GM18511 (cell line): ENCODE measurements at regions not wholly inside any gene's neighbourhood (a gene's known extent, or its start where the extent isn't known, plus 50 kb on each side); places are given as distances from the start of the nearest gene placed in this dataset.

Experiments
- ATAC-seq: cut with Tn5 transposase; IDR thresholded peaks from one replicate; pipeline ENCODE4 v1.9.1; 2021; ENCODE audit warnings: mild to moderate bottlenecking, moderate library complexity; ENCODE audit not compliant: unreplicated experiment

GRCh38 chr2:19785867-19786266 is 115.9 kb downstream of the TTC32 start:
- ATAC-seq = no peak

GRCh38 chr2:19785447-19785846 is 116.3 kb downstream of the TTC32 start:
- no peak for ATAC-seq

- ATAC-seq = no peak
Observed at GRCh38 chr2:19784456-19784855, 117.3 kb downstream of the TTC32 start.

- ATAC-seq = no peak
Observed at GRCh38 chr2:19783935-19784334, 117.8 kb downstream of the TTC32 start.

GRCh38 chr2:19776941-19777514 is 124.8 kb downstream of the TTC32 start:
- ATAC-seq = no peak

- ATAC-seq = no peak
Observed at GRCh38 chr2:19775838-19776237, 125.9 kb downstream of the TTC32 start.

- no peak for ATAC-seq
Observed at GRCh38 chr2:19775315-19775714, 126.5 kb downstream of the TTC32 start.

GRCh38 chr2:19774805-19775176 is 127.0 kb downstream of the TTC32 start:
- no peak for ATAC-seq

GRCh38 chr2:19772981-19773380 is 128.8 kb downstream of the TTC32 start:
- no peak for ATAC-seq

GRCh38 chr2:19769513-19769912 is 132.3 kb downstream of the TTC32 start:
- ATAC-seq = no peak

- ATAC-seq = no peak
Observed at GRCh38 chr2:19767899-19768298, 133.9 kb downstream of the TTC32 start.

- ATAC-seq = no peak
Observed at GRCh38 chr2:19764998-19765397, 136.8 kb downstream of the TTC32 start.

GRCh38 chr2:19763731-19764130 is 138.1 kb downstream of the TTC32 start:
- no peak for ATAC-seq

- no peak for ATAC-seq
Observed at GRCh38 chr2:19762959-19763605, 138.7 kb downstream of the TTC32 start.

- ATAC-seq = no peak
Observed at GRCh38 chr2:19762142-19762541, 139.6 kb downstream of the TTC32 start.

GRCh38 chr2:19759880-19760279 is 141.9 kb downstream of the TTC32 start:
- no peak for ATAC-seq

GRCh38 chr2:19758658-19759057 is 143.1 kb downstream of the TTC32 start:
- ATAC-seq = no peak

GRCh38 chr2:19757586-19757985 is 144.2 kb downstream of the TTC32 start:
- ATAC-seq = no peak

GRCh38 chr2:19754907-19755306 is 146.9 kb downstream of the TTC32 start:
- no peak for ATAC-seq

- ATAC-seq = no peak
Observed at GRCh38 chr2:19753818-19754217, 148.0 kb downstream of the TTC32 start.

GRCh38 chr2:19753314-19753713 is 148.5 kb downstream of the TTC32 start:
- no peak for ATAC-seq

- no peak for ATAC-seq
Observed at GRCh38 chr2:19752500-19752899, 149.3 kb downstream of the TTC32 start.

- no peak for ATAC-seq
Observed at GRCh38 chr2:19751631-19752030, 150.2 kb downstream of the TTC32 start.
